ENCODE measurements at regions not wholly inside any gene's neighbourhood (a gene's known extent, or its start where the extent isn't known, plus 50 kb on each side); places are given as distances from the start of the nearest gene placed in this dataset.
A peak's percentile ranks its signal among the peaks of the same experiment; 100 is the strongest.
"Not testable (repeated sequence)": the region's sequence is repeated elsewhere in the genome, so short reads cannot be mapped to it uniquely, and the experiment has no call there.

DNA sequence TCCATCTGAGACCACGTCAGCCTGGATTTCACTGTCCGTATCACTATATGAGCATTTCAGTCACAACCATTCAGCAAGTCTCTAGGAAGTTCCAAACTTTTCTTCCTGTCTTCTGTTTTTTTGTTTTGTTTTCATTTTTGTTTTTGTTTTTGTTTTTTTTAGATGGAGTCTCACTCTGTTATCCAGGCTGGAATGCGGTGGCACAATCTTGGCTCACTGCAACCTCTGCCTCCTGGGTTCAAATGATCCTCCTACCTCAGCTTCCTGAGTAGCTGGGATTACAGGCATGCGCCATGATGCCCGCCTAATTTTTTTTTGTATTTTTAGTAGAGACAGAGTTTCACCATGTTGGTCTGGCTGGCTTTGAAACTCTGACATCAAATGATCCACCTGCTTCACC, 1715.9 kb downstream of the SPATA31A7 start:
- DNase-seq (ENCODE audit: low read depth in 2 of 2); H3K4me3 ChIP-seq (replicated peaks in 1 of 2; ENCODE audit: low read depth in 2 of 2, low read length in 2 of 2): not testable (repeated sequence)

DNA sequence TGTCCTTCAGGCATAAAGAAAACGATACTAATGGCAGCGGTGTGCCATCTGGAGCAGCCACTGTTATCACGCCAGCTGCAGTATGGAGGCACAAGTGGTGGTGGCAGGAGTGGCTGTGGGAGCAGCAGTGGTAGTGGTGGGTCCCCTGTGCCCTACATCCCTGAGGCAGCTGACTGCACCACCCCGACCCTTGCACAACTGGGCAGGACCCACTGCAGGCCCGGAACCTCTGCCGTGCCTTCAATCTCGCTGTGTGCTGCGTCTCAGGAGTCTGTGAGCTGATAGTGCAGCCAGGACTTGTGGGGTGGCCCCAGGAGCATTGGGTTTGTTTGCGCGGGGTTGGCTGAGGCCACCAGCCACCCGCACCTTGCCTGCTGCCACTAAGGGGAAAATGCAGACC, 1718.0 kb downstream of the SPATA31A7 start:
- DNase-seq (ENCODE audit: low read depth in 2 of 2); H3K4me3 ChIP-seq (replicated peaks in 1 of 2; ENCODE audit: low read depth in 2 of 2, low read length in 2 of 2): not testable (repeated sequence)

DNA sequence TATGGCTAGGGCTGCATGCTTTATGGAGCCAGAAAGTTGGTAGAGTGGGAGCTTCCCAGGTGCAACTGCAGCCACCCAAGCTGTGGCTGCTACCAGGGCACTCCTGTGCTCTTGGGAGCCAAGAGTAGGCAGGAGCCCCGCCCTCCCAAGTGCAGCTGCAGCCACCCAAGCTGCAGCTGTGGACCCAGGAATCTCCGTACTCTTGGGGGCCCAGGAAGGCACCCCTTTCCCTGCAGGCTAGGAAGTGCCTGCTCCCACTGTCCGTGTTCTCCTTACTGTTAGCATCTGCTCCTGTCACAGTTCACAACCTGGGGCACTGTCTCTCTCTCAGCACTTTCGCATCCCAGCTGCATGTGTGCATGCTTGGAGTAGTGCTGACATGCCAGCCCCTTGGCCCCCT, 1718.4 kb downstream of the SPATA31A7 start:
- H3K4me3 ChIP-seq (replicated peaks in 1 of 2; ENCODE audit: low read depth in 2 of 2, low read length in 2 of 2); DNase-seq (ENCODE audit: low read depth in 2 of 2): not testable (repeated sequence)

DNA sequence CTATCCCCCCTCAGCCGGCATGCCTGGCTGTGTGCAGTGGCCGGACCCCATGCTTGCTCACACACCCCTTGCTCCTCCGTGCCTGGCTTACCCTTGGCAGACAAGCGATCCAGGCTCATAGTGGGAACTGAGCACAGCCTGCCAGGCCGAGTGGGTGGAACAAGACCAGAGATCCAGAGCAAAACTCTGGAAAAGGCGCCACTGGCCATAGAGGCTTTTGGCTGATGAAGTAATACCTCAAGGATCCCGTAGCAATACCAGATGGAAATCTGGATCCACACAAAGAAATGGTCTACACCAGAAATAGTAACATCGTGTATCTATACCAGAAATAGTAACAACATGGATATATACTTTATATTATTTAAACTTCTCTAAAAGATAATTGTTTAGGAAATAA, 1719.6 kb downstream of the SPATA31A7 start:
- H3K4me3 ChIP-seq (replicated peaks in 1 of 2; ENCODE audit: low read depth in 2 of 2, low read length in 2 of 2); DNase-seq (ENCODE audit: low read depth in 2 of 2): not testable (repeated sequence)

DNA sequence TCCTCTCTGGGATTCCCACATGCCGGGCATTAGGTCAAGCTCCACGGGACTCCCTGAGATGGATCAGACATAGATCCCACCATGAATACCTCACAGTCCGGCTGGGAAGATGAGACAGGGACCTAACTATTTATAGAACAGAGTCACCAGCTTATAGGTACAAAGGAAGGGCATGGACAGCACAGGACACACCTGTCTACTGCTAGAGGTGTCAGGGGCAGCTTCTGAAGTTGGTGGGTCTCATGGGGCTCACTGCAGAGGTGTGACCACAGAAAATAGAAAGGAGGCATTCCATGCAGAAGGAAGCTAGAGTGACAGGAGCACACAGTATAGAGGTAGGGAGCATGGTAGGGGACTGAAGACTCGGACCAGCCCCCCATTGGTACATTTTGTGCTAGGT, 1722.4 kb downstream of the SPATA31A7 start:
- DNase-seq (ENCODE audit: low read depth in 2 of 2); H3K4me3 ChIP-seq (replicated peaks in 1 of 2; ENCODE audit: low read depth in 2 of 2, low read length in 2 of 2): not testable (repeated sequence)

DNA sequence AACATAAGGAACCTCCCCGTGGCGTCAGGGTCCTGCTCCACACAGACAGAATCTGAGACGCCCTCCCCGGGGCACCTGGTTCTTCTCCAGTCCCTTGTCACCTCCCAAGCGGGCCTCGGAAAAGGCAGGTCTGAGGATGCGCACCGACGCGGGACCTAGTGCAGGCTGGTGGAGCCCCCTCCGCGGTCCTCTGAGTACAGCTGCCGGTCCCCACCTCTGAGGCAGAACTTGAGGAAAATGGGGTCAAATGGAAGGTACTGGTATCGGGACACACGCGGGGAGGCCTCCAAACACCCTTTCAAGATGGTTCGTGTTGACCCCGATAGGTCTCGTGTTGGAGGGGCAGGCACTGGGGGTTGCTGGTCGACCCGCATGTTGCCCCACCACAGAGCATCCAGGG, 1725.3 kb downstream of the SPATA31A7 start:
- peak overlapping the region in 1 of 2 donors; percentile 13 for H3K4me3 ChIP-seq (replicated peaks in 1 of 2; ENCODE audit: low read depth in 2 of 2, low read length in 2 of 2)
- DNase-seq (ENCODE audit: low read depth in 2 of 2): not testable (repeated sequence)

DNA sequence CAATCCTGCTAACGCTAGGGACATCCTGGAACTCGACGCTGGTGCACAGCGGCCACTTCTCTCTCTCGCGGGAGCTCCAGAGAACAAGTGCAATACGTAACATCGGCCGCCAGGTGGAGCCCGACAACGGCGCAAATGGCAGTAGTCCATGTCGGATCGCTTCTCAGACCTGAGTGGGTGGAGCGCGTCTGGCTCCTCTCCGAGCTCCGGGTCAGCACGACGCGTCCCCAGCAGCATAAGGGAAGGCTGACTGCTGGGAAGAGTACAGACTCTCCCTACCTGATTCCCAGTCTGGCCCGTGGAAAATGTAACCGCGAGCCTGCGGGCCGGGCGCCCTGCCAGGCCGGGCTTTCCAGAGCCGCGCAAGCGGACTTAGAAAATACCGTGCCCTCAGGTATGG, 1725.8 kb downstream of the SPATA31A7 start:
- not testable (repeated sequence) for H3K4me3 ChIP-seq (replicated peaks in 1 of 2; ENCODE audit: low read depth in 2 of 2, low read length in 2 of 2); DNase-seq (ENCODE audit: low read depth in 2 of 2)

DNA sequence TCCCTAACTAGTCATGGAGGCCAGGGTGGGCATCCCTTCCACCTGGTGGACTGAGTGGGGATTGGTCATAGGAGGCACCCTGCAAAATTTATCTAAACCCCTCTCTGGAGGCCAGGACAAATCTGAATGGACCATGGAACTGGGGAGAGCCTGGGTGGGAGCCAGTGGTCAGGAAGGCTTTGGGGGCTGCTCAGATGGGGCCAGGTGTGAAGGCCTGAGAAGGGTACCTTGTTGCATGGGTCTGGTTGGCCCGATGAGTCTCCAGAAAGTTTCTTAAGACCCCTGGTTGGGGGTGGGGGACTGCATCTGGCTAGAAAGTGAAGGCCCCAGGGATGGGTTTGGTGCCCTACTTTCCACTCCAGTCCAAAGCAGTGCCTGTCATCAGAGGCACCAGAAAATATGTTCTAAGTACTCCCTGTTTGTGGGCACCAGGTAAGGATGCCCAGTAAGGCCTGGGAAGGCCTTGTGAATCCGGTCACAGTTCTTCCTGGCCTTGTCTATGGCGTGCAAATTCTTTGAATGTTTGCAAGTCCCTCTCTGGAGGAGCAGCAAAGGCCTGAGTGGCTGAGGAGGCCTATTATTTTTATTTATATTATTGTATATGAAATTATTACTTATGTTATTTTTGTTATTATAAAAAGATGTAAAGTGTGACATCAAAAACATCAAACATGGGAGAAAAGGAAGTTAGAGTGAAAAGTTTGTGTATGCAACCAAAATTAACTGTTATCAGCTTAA, 1729.0 kb downstream of the SPATA31A7 start:
- DNase-seq (ENCODE audit: low read depth in 2 of 2); H3K4me3 ChIP-seq (replicated peaks in 1 of 2; ENCODE audit: low read depth in 2 of 2, low read length in 2 of 2): not testable (repeated sequence)

DNA sequence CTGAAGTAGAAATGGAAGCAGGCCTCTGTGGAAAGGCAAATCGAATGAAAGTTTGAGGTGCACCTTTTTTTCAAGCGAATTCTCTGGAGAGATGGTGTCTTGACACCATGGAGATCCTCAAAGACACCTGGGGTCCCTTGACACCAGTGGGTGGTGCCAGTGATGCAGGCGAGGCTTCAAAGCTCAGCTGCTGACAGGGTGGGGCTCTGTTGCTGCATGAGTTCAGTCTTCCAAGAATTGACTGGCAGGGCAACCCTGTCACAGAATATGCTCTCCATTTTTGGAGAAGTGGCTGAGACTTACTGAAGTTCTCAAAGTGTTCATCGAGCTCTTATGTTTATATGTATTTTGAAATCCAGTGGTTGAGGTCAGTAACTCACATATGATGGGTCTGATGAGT, 1741.6 kb downstream of the SPATA31A7 start:
- not testable (repeated sequence) for DNase-seq (ENCODE audit: low read depth in 2 of 2); H3K4me3 ChIP-seq (replicated peaks in 1 of 2; ENCODE audit: low read depth in 2 of 2, low read length in 2 of 2)

DNA sequence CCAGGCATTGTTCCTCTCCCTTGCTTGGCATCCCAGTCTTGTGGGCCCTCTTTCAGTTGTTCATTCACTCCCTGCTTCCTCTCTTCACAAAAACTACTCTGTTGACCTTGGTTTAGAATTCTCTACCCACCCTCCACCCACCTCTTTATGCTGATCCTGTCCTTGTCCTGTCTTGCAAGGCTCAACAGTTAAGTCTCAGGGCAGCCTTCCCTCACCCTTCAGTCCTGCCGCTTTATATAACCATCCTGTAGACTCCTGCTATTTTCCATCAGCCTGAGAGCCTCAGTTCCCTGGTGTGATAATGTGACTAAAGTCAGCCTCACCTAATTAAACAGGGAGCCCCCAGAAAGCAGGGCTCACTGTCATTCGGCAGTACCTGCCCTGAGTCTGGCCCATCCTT, 1763.0 kb downstream of the SPATA31A7 start:
- not testable (repeated sequence) for H3K4me3 ChIP-seq (replicated peaks in 1 of 2; ENCODE audit: low read depth in 2 of 2, low read length in 2 of 2); DNase-seq (ENCODE audit: low read depth in 2 of 2)

All from cardiac fibroblast (primary cell).